Mammary epithelial cell (primary cell): ENCODE measurements at regions not wholly inside any gene's neighbourhood (a gene's known extent, or its start where the extent isn't known, plus 50 kb on each side); places are given as distances from the start of the nearest gene placed in this dataset.

ENCODE experiments used
- CTCF ChIP-seq, 2 donors: IDR thresholded peaks in 1 of 2; conservative IDR thresholded peaks in 1 of 2; 2 replicates each; pipeline ENCODE4 v1.5.1; 2011 to 2012; ENCODE audit warnings: inconsistent platforms in 2 of 2, low read length in 2 of 2, mild to moderate bottlenecking in 2 of 2, control low read depth in 1 of 2, low read depth in 1 of 2; ENCODE audit not compliant: insufficient read depth in 1 of 2; ENCODE audit errors: extremely low read depth in 1 of 2
- EZH2 ChIP-seq: IDR thresholded peaks from 2 replicates; pipeline ENCODE4 v1.6.1; 2012; ENCODE audit warnings: low read length, inconsistent platforms, borderline replicate concordance

DNA sequence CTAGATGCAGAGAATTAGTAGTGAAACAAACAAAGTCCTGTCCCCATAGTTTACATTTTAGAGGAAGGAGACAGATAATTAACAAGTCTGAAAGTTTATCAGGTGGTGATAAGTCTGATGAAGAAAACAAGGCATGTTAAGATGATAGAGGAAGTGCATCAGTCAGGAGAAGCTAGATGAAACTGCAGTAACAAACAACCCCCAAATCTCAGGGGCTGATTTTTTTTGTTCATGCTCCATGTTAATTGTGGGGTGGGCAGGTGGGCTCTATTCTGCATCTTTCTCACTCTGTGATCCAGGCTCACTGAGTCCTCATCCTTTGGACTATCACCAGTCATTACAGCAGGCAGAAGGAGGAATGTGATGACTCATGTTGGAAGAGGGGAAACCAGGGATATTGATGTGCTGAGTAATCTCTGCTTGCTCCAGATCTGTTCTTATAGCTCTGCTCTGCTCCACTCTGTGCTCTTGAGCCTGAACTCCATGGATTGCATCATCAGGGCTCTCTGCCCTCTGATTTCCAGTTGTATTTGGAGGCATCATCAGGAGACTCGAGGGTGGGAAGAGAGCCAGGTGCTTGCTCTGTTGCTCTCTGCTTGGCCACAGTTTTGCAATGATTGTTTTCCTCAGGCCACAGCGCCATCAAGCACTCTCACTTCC lies 166.9 kb downstream of the IER5 start:
- no peak for TF ChIP-seq CTCF (conservative IDR thresholded peaks at IDR 0.05 in 1 of 2, IDR thresholded peaks at IDR 0.05 in 1 of 2; ENCODE audit: extremely low read depth in 1 of 2, insufficient read depth in 1 of 2, low read depth in 1 of 2, low read length in 2 of 2)
- no peak for TF ChIP-seq EZH2
